Coronary artery (tissue), 2 donors: ENCODE measurements at regions not wholly inside any gene's neighbourhood (a gene's known extent, or its start where the extent isn't known, plus 50 kb on each side); places are given as distances from the start of the nearest gene placed in this dataset.

ENCODE experiments used
- DNase-seq: peaks from one replicate; pipeline ENCODE4 v3.0.0-alpha.2; 2017; ENCODE audit warnings: low spot score
- H3K27ac ChIP-seq, 2 donors: fragments of 200-600 bp; sonication (generic); one replicate each; pipeline ENCODE4 v1.5.1; 2016 to 2019
- H3K4me3 ChIP-seq: fragments of 200-600 bp; sonication (generic); 2 replicates; pipeline ENCODE4 v1.5.1; 2016; ENCODE audit warnings: mild to moderate bottlenecking, moderate library complexity
- CTCF ChIP-seq: fragments of 200-600 bp; sonication (generic); IDR thresholded peaks from one replicate; pipeline ENCODE4 v1.5.1; 2019; ENCODE audit warnings: antibody characterized with exemption

GRCh38 chr5:29015523-29015922 is 1977.1 kb upstream of the CDH9 start:
- H3K27ac ChIP-seq = no peak overlapping the region
- DNase-seq = no peak
- no peak overlapping the region for H3K4me3 ChIP-seq
- no peak for TF ChIP-seq CTCF

DNA sequence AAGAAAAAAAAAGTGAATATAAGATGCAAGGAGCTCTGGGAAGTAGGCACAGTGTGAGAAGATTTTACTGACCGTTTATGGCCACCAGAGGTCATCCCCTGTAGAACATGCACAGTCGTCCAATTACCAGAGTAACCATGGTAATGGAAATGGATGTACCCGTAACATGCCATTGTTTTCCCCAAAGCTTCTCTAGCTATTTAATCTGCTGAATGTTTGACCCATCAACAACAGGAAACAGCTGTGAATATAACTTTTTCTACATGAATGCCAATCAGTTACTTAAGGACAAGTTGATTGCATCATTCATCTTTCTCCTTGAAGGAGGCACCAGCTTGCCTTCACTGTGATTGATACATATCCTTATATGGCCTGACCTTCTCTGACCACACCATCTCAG is 1967.0 kb upstream of the CDH9 start:
- DNase-seq = no peak
- H3K27ac ChIP-seq = no peak overlapping the region
- TF ChIP-seq CTCF = no peak
- no peak overlapping the region for H3K4me3 ChIP-seq

GRCh38 chr5:29002481-29002880 is 1964.1 kb upstream of the CDH9 start:
- H3K27ac ChIP-seq = no peak overlapping the region
- no peak for TF ChIP-seq CTCF
- DNase-seq = no peak
- H3K4me3 ChIP-seq = no peak overlapping the region

- TF ChIP-seq CTCF = no peak
These were observed 1963.3 kb upstream of the CDH9 start for GRCh38 chr5:29001666-29002065.

DNA sequence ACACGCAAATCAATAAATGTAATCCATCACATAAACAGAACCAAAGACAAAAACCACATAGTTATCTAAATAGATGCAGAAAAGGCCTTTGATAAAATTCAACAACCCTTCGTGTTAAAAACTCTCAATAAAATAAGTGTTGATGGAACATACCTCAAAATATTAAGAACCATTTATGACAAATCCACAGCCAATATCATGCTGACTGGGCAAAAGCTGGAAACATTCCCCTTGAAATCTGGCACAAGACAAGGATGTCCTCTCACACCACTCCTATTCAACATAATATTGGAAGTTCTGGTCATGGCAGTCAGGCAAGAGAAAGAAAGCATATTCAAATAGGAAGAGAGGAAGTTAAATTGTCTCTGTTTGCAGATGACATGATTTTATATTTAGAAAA is 1946.3 kb upstream of the CDH9 start:
- Histone ChIP-seq H3K27ac (no peak overlapping the region), H3K4me3 (no peak overlapping the region)
- TF ChIP-seq CTCF = no peak
- no peak for DNase-seq

More at GRCh38 chr5:29001666-29002065, 1963.3 kb upstream of the CDH9 start:
- no peak for DNase-seq
- Histone ChIP-seq H3K4me3 (no peak overlapping the region), H3K27ac (no peak overlapping the region)

GRCh38 chr5:28975508-28975907 is 1937.1 kb upstream of the CDH9 start:
- Histone ChIP-seq H3K4me3 (no peak overlapping the region), H3K27ac (no peak overlapping the region)
- TF ChIP-seq CTCF = no peak
- DNase-seq = no peak

GRCh38 chr5:28967848-28968247 is 1929.5 kb upstream of the CDH9 start:
- no peak for TF ChIP-seq CTCF
- no peak for DNase-seq
- H3K4me3 ChIP-seq = no peak overlapping the region
- no peak overlapping the region for H3K27ac ChIP-seq
